Stomach (tissue), 4 donors: ENCODE measurements at regions not wholly inside any gene's neighbourhood (a gene's known extent, or its start where the extent isn't known, plus 50 kb on each side); places are given as distances from the start of the nearest gene placed in this dataset.
A peak's percentile ranks its signal among the peaks of the same experiment; 100 is the strongest.

ENCODE experiments used
- CTCF ChIP-seq, 7 experiments: fragments of 450-650 bp in 4 of 7; fragments of 200-600 bp in 3 of 7; sonication (generic) in 3 of 7; IDR thresholded peaks; one replicate each; pipeline ENCODE4 v1.5.1; 2016 to 2019; ENCODE audit warnings: antibody characterized with exemption in 7 of 7, control low read depth in 2 of 7, mild to moderate bottlenecking in 1 of 7
- POLR2A ChIP-seq, 4 donors: fragments of 450-650 bp; IDR thresholded peaks; one replicate each; pipeline ENCODE4 v1.6.1; 2016; ENCODE audit warnings: antibody characterized with exemption in 4 of 4, control low read depth in 2 of 4, mild to moderate bottlenecking in 1 of 4, moderate library complexity in 1 of 4
- POLR2AphosphoS5 ChIP-seq, 3 donors: sonication (generic); formaldehyde crosslinking; IDR thresholded peaks; one replicate each; pipeline ENCODE4 v1.6.1; 2016; ENCODE audit warnings: antibody characterized with exemption in 3 of 3

GRCh38 chr3:191051037-191051436 is 148.0 kb upstream of the OSTN start:
- TF ChIP-seq POLR2A (IDR thresholded peaks at IDR 0.05) (no peak), POLR2AphosphoS5 (IDR thresholded peaks at IDR 0.05) (no peak), CTCF (IDR thresholded peaks at IDR 0.05) (peak in 3 of 7 experiments; percentile 23 to 42 (median 29))
